ENCODE measurements at regions not wholly inside any gene's neighbourhood (a gene's known extent, or its start where the extent isn't known, plus 50 kb on each side); places are given as distances from the start of the nearest gene placed in this dataset.

DNA sequence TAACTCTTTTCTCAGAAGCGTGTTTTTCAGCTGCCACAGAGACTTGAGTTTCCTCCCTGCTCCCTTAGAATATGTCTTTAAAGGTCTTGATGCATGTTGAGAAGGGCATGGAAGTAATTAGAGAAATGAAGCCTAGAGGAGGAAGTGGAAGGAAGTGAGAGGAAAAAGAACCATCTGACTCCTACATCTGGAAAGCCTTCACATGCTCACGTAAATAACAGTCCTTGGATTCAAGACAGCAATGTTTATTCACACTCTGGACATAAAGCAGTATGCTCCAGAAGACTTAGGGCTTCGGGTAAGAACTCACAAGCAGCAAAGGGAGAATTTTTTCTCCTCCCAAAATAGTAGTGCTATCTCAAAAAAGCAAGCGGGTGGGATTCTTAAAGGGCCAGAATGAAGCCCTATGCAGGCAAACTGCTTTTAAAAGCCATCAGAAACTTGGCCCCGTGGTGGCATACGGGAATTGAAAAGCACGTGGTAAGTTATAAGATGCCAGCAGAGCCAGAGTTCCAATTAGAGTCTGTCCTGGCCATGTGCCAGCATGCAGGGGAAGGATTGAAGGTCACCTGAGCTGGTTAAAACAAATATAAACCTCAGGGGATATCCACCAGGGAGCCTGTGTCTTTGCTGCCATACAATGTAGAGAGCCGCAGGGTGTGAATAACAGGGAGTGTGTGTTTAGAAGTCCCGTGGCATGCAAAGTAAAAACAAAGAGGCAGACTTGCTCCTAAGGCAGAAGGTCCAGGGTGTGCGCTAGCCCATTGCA is 380.8 kb upstream of the NDN start:
- Mint-ChIP-seq H3K27ac (no peak overlapping the region), H3K4me1 (peaks cover 21% of the 10 kb centered on the region), H3K4me3 (no peak overlapping the region), H3K27me3 (ENCODE audit: low read depth) (peaks cover 16% of the 10 kb centered on the region), H3K36me3 (peaks cover 47% of the 10 kb centered on the region), H3K9me3 (peaks cover 67% of the 10 kb centered on the region)
- ATAC-seq (no peak), DNase-seq (ENCODE audit: low spot score) (no peak)
- TF ChIP-seq, protein P1, sequence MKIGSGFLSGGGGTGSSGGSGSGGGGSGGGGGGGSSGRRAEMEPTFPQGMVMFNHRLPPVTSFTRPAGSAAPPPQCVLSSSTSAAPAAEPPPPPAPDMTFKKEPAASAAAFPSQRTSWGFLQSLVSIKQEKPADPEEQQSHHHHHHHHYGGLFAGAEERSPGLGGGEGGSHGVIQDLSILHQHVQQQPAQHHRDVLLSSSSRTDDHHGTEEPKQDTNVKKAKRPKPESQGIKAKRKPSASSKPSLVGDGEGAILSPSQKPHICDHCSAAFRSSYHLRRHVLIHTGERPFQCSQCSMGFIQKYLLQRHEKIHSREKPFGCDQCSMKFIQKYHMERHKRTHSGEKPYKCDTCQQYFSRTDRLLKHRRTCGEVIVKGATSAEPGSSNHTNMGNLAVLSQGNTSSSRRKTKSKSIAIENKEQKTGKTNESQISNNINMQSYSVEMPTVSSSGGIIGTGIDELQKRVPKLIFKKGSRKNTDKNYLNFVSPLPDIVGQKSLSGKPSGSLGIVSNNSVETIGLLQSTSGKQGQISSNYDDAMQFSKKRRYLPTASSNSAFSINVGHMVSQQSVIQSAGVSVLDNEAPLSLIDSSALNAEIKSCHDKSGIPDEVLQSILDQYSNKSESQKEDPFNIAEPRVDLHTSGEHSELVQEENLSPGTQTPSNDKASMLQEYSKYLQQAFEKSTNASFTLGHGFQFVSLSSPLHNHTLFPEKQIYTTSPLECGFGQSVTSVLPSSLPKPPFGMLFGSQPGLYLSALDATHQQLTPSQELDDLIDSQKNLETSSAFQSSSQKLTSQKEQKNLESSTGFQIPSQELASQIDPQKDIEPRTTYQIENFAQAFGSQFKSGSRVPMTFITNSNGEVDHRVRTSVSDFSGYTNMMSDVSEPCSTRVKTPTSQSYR (CRISPR knock-in tag; IDR thresholded peaks at IDR 0.05): no peak
- no peak for TF ChIP-seq ESRRA (CRISPR knock-in tag; IDR thresholded peaks at IDR 0.05; ENCODE audit: borderline replicate concordance)
- TF ChIP-seq EMX1 (CRISPR knock-in tag; IDR thresholded peaks at IDR 0.05): no peak
- TF ChIP-seq, protein P2, sequence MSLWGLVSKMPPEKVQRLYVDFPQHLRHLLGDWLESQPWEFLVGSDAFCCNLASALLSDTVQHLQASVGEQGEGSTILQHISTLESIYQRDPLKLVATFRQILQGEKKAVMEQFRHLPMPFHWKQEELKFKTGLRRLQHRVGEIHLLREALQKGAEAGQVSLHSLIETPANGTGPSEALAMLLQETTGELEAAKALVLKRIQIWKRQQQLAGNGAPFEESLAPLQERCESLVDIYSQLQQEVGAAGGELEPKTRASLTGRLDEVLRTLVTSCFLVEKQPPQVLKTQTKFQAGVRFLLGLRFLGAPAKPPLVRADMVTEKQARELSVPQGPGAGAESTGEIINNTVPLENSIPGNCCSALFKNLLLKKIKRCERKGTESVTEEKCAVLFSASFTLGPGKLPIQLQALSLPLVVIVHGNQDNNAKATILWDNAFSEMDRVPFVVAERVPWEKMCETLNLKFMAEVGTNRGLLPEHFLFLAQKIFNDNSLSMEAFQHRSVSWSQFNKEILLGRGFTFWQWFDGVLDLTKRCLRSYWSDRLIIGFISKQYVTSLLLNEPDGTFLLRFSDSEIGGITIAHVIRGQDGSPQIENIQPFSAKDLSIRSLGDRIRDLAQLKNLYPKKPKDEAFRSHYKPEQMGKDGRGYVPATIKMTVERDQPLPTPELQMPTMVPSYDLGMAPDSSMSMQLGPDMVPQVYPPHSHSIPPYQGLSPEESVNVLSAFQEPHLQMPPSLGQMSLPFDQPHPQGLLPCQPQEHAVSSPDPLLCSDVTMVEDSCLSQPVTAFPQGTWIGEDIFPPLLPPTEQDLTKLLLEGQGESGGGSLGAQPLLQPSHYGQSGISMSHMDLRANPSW (CRISPR knock-in tag; conservative IDR thresholded peaks at IDR 0.05; ENCODE audit: low read depth): no peak
- TF ChIP-seq ZNF121 (CRISPR knock-in tag; IDR thresholded peaks at IDR 0.05): no peak
- TF ChIP-seq, protein P3, sequence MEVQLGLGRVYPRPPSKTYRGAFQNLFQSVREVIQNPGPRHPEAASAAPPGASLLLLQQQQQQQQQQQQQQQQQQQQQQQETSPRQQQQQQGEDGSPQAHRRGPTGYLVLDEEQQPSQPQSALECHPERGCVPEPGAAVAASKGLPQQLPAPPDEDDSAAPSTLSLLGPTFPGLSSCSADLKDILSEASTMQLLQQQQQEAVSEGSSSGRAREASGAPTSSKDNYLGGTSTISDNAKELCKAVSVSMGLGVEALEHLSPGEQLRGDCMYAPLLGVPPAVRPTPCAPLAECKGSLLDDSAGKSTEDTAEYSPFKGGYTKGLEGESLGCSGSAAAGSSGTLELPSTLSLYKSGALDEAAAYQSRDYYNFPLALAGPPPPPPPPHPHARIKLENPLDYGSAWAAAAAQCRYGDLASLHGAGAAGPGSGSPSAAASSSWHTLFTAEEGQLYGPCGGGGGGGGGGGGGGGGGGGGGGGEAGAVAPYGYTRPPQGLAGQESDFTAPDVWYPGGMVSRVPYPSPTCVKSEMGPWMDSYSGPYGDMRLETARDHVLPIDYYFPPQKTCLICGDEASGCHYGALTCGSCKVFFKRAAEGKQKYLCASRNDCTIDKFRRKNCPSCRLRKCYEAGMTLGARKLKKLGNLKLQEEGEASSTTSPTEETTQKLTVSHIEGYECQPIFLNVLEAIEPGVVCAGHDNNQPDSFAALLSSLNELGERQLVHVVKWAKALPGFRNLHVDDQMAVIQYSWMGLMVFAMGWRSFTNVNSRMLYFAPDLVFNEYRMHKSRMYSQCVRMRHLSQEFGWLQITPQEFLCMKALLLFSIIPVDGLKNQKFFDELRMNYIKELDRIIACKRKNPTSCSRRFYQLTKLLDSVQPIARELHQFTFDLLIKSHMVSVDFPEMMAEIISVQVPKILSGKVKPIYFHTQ (CRISPR knock-in tag; IDR thresholded peaks at IDR 0.05): no peak
- no peak for TF ChIP-seq ZNF396 (CRISPR knock-in tag; IDR thresholded peaks at IDR 0.05; ENCODE audit: borderline replicate concordance)
- TF ChIP-seq IRF2 (CRISPR knock-in tag; IDR thresholded peaks at IDR 0.05; ENCODE audit: borderline replicate concordance, low read depth): no peak
- TF ChIP-seq PRRX2 (CRISPR knock-in tag; IDR thresholded peaks at IDR 0.05): no peak
- TF ChIP-seq, protein P4, sequence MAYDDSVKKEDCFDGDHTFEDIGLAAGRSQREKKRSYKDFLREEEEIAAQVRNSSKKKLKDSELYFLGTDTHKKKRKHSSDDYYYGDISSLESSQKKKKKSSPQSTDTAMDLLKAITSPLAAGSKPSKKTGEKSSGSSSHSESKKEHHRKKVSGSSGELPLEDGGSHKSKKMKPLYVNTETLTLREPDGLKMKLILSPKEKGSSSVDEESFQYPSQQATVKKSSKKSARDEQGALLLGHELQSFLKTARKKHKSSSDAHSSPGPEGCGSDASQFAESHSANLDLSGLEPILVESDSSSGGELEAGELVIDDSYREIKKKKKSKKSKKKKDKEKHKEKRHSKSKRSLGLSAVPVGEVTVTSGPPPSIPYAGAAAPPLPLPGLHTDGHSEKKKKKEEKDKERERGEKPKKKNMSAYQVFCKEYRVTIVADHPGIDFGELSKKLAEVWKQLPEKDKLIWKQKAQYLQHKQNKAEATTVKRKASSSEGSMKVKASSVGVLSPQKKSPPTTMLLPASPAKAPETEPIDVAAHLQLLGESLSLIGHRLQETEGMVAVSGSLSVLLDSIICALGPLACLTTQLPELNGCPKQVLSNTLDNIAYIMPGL (CRISPR knock-in tag; IDR thresholded peaks at IDR 0.05): no peak
- no peak for TF ChIP-seq FOXP1 (CRISPR knock-in tag; IDR thresholded peaks at IDR 0.05; ENCODE audit: borderline replicate concordance)
- TF ChIP-seq FOXK1 (CRISPR knock-in tag; IDR thresholded peaks at IDR 0.05): no peak
- no peak for TF ChIP-seq NFATC4 (CRISPR knock-in tag; IDR thresholded peaks at IDR 0.05)
- TF ChIP-seq ZNF423 (CRISPR knock-in tag; IDR thresholded peaks at IDR 0.05): no peak
- TF ChIP-seq ZNF232 (CRISPR knock-in tag; IDR thresholded peaks at IDR 0.05): no peak
- CTCF ChIA-PET: no interaction called here
- POLR2A ChIA-PET: no interaction called here
